NCI-H146 (cell line): ENCODE measurements at regions not wholly inside any gene's neighbourhood (a gene's known extent, or its start where the extent isn't known, plus 50 kb on each side); places are given as distances from the start of the nearest gene placed in this dataset.
A peak's percentile ranks its signal among the peaks of the same experiment; 100 is the strongest.
"Not testable (repeated sequence)": the region's sequence is repeated elsewhere in the genome, so short reads cannot be mapped to it uniquely, and the experiment has no call there.

ENCODE experiments used
- DNase-seq: peaks from one replicate; lab custom pipeline; 2025; lab: John Stamatoyannopoulos, UW

DNA sequence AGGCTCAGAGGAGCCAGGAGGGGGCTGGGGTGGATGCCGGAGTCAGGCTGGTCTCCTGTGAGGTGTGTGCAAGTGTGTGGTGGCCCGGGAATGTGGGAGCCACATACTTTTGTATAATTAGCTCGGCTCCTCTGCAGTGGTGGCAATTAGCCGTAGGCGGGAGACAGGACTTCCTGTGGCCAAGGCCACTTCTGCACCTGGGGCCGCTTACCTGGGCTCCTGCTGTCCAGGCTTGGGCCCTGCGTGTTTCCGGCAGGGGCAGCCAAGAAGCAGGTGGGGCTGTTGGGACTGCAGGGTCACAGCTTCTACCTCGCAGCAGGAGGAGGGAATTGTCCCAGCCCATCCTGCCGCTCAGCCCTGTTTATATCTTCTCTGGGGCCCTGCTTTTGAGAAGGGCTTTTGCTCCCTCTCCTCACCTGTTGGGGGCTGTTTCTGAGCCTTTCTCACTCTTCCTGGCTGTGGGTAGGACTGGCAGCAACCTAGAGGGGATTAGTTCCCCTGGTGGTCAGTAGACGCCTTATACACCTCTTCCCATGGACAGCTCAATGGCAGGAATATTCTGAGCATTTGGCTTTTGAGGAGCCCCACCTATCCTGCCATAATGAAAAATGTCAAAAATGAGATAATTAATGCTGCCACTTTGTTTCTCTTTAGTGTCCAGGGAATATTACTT lies 145.4 kb upstream of the PITX1 start:
- peak; percentile 89 for DNase-seq

- no peak for DNase-seq
These were observed 144.6 kb upstream of the PITX1 start for GRCh38 chr5:135178476-135179155.

- no peak for DNase-seq
These were observed 143.6 kb upstream of the PITX1 start for GRCh38 chr5:135177591-135177990.

- no peak for DNase-seq
These were observed 143.0 kb upstream of the PITX1 start for GRCh38 chr5:135176991-135177390.

GRCh38 chr5:135174315-135175096 lies 140.5 kb upstream of the PITX1 start:
- DNase-seq: peak; percentile 15

DNA sequence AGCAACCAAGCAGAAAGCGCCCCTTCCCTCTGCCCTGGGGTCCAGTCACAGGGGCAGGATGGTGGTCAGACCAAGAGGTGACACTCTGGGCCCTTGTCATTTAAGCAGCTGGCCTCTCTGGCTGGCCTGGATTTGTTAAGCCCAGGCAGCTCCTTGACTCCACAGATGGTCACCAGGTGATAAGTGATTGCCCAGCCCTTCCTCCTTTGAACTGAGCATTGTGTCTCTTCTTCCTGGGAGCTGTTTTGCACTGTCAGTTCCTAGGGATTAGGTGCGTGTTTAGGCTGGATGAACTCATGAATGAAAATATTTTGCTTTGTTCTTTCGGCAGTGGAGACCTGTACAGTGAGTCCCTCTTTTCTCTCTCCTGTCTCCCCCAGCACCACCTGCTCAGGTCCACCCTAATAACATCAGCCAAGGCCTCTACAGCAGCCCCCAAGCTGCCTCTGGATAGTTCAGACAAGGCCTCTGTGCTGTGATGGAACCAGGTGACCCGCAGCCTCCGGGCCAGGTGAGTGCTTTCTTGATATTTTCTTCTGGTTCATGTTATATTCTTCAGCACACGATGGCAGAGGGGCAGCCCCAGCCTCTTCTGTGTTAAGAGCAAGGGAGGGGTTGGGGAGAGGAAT lies 139.7 kb upstream of the PITX1 start:
- DNase-seq: peak; percentile 27

- no peak for DNase-seq
These were observed 138.7 kb upstream of the PITX1 start for GRCh38 chr5:135172718-135173117.

GRCh38 chr5:135171336-135171735 lies 137.3 kb upstream of the PITX1 start:
- no peak for DNase-seq

GRCh38 chr5:135170500-135170899 lies 136.5 kb upstream of the PITX1 start:
- DNase-seq: no peak

DNA sequence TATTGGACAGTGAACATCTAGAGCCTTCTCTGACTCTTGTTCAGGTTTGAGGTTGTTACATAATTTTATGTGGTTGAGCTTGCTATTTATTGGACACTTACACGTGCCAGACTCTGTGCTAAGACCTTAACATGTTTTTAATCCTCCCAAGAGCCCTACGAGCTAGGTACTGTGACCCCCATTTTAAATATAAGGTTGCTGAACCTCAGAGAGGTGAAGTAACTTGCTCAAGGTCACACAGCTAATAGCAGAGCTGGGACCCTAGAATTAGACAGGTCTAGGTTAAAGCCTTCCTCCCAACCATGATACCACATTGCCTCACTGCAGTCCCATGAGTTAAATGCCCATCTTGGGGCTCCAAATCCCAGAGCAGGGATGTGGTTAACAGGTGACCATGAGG lies 135.7 kb upstream of the PITX1 start:
- no peak for DNase-seq

- no peak for DNase-seq
These were observed 133.6 kb upstream of the PITX1 start for GRCh38 chr5:135167634-135168033.

- not testable (repeated sequence) for DNase-seq
These were observed 131.0 kb upstream of the PITX1 start for GRCh38 chr5:135164873-135165614.

DNA sequence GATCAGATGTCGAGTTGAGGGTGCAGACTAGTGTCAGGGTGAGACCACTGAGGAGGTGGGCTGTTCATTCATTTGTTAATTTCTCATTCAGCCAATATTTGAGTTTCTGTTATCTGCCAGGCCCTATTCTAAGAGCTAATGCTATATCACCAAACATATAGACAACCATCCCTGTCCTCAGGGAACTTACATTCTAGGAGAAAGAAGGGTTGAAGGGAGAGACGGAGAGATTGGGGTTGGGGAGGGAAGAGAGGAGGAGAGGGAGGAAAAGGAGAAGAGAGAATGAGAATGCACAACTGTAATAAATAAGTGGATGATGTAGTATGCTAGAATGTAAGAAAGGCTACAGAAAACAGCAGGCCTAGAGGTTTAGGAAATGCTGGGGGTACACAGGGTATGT lies 129.9 kb upstream of the PITX1 start:
- no peak for DNase-seq

DNA sequence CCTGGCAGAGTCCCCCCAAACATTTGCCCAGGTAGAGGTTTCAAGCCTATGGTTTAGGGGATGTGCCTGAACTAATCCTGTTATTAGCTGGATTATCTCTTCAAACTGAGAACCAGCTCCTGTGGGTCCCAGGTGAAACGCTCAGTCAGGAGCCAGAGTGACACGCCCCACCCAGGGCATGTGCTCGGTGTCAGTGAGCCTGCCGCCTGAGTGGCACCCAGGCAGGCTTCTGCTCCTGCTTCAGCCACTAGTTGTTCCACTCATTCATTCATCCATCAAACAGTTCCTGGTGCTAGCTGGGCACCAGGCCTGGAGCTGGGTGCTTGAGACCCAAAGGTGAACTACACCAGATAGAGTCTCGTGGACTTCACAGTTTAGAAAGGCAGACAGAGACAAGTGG lies 129.4 kb upstream of the PITX1 start:
- DNase-seq: no peak

- no peak for DNase-seq
These were observed 128.7 kb upstream of the PITX1 start for GRCh38 chr5:135162661-135163265.

DNA sequence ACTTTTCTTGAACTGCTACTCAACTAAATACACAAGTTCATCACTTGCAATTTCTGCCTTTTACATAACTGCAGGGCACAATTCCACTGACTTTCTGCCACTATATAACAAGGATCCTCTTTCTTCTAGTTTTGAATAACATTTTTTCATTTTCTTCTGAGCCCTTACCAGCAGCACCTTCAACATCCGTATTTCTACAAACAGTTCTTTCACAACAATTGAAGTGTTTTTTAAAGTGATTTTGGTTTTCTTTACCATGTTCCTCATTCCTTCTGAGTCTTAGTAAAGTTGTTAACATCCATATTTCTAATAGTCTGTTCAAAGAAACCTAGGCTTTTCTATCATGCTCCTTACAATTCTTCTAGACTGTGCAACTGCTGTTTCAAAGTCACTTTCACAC lies 127.2 kb upstream of the PITX1 start:
- DNase-seq: no peak

GRCh38 chr5:135160036-135160675 lies 126.1 kb upstream of the PITX1 start:
- DNase-seq: no peak

DNA sequence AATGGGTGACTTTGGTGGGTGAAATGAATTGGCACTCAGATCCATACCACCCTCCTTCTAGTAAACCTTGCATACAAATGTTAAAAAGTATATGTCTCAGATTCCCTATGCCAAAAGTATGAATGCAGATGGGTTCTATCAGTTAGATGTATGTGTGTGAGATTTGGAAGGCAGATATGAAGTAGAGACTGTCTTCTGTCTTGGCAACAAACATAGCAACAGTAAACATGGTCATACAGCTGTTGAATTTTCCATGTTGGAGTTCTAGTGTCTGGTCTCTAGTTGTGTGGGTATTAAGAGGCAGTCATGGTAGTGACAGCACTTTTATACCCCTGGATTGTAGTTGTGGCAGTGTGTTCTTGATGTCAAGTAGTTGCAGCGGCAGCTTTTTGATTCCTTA lies 125.6 kb upstream of the PITX1 start:
- no peak for DNase-seq

DNA sequence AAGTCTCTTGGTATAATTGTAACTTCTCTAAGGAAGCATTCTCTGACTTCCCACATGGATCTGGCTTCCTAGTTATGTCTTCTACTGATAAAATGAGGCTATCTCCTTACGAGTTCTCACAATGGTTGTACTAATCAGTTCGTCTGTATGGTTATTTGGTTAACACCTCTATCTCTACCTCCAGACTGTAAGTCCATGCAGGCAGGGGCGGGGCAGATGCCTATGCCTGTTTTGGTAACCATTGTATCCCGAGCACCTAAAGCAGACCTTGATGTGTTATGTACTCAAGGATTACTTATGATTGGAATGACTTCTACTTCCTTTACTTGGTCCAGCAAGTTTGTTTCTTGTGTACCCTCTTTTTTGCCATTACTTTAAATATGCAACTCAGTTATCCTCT lies 125.0 kb upstream of the PITX1 start:
- no peak for DNase-seq

GRCh38 chr5:135158314-135158697 lies 124.3 kb upstream of the PITX1 start:
- no peak for DNase-seq
